Parathyroid adenoma (tissue), 2 donors: ENCODE measurements at regions not wholly inside any gene's neighbourhood (a gene's known extent, or its start where the extent isn't known, plus 50 kb on each side); places are given as distances from the start of the nearest gene placed in this dataset.

ENCODE experiments used
- H2AFZ ChIP-seq: fragments of 300-600 bp; sonication (generic); one replicate; pipeline ENCODE4 v1.7.0; 2017; ENCODE audit warnings: antibody characterized with exemption, mild to moderate bottlenecking
- H3K27ac ChIP-seq: fragments of 300-600 bp; sonication (generic); one replicate; pipeline ENCODE4 v1.7.0; 2017
- H3K27me3 ChIP-seq: fragments of 300-600 bp; sonication (generic); one replicate; pipeline ENCODE4 v1.7.0; 2017; ENCODE audit warnings: low read length; ENCODE audit not compliant: control insufficient read depth, insufficient read depth
- H3K36me3 ChIP-seq: fragments of 300-600 bp; sonication (generic); one replicate; pipeline ENCODE4 v1.7.0; 2017; ENCODE audit warnings: low read length; ENCODE audit not compliant: control insufficient read depth, insufficient read depth
- H3K4me1 ChIP-seq: fragments of 300-600 bp; sonication (generic); one replicate; pipeline ENCODE4 v1.7.0; 2017; ENCODE audit warnings: control low read depth
- H3K4me2 ChIP-seq: fragments of 300-600 bp; sonication (generic); one replicate; pipeline ENCODE4 v1.7.0; 2017; ENCODE audit warnings: low read length
- H3K4me3 ChIP-seq: fragments of 300-600 bp; sonication (generic); one replicate; pipeline ENCODE4 v1.7.0; 2017; ENCODE audit warnings: low read depth, low read length
- H3K79me2 ChIP-seq: fragments of 300-600 bp; sonication (generic); one replicate; pipeline ENCODE4 v1.7.0; 2017; ENCODE audit warnings: control low read depth
- H3K9ac ChIP-seq: fragments of 300-600 bp; sonication (generic); one replicate; pipeline ENCODE4 v1.7.0; 2017; ENCODE audit warnings: mild to moderate bottlenecking
- H3K9me3 ChIP-seq: fragments of 300-600 bp; sonication (generic); one replicate; pipeline ENCODE4 v1.7.0; 2017; ENCODE audit warnings: low read length; ENCODE audit not compliant: control insufficient read depth
- TF ChIP-seq, protein P1 (sequence below): fragments of 300-600 bp; sonication (generic); IDR thresholded peaks from one replicate; pipeline ENCODE4 v1.7.0; 2017; ENCODE audit warnings: antibody characterized with exemption, mild to moderate bottlenecking
- donor health status: primary hyperparathyroidism.

DNA sequence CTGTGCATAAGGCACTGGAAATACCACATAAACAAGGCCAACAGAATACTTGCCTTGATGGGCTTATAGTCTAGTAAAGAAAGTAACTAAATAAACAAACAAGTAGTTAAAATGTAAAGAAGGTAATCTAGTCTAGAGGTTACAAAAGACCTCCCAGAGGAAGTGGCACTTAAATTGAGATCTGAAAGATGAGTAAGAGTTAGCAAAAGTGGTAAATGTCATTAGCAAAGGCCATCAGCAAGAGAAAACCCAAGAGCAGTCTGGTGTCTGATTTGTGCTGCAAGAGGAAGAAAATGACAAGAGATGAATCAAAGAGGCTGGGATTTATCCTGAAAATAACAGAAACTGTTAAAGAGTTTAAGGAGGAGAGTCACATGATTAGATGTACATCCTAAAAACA, 96.6 kb upstream of the SMLR1 start:
- no peaks in the 10 kb centered on the region for H3K27me3 ChIP-seq

DNA sequence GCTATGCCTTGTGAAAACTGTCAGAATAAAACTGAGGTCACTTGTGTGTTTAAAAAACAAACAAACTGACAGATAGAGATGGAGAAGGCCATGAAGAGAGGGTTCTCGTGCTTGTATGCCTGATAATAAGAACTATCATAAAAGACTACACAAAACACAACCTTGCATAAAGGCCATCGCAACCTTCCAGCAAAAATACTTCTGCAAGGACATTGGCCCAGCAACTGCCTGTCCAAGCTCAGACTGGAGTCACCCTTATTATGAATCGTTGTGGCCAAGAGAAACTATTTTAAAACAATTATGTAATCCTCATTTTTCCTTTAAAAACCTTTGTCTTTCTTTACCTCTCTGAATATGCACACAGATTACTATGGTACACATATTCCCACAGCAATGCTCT, 93.0 kb upstream of the SMLR1 start:
- H3K4me2 ChIP-seq, result no peak overlapping the region
- no peak overlapping the region for H3K4me3 ChIP-seq
- H3K36me3 ChIP-seq, result no peaks in the 10 kb centered on the region
- no peak overlapping the region for H2AFZ ChIP-seq
- H3K27ac ChIP-seq, result no peak overlapping the region
- no peaks in the 10 kb centered on the region for H3K4me1 ChIP-seq
- H3K27me3 ChIP-seq, result no peaks in the 10 kb centered on the region
- H3K9me3 ChIP-seq, result no peaks in the 10 kb centered on the region
- TF ChIP-seq, protein P1, sequence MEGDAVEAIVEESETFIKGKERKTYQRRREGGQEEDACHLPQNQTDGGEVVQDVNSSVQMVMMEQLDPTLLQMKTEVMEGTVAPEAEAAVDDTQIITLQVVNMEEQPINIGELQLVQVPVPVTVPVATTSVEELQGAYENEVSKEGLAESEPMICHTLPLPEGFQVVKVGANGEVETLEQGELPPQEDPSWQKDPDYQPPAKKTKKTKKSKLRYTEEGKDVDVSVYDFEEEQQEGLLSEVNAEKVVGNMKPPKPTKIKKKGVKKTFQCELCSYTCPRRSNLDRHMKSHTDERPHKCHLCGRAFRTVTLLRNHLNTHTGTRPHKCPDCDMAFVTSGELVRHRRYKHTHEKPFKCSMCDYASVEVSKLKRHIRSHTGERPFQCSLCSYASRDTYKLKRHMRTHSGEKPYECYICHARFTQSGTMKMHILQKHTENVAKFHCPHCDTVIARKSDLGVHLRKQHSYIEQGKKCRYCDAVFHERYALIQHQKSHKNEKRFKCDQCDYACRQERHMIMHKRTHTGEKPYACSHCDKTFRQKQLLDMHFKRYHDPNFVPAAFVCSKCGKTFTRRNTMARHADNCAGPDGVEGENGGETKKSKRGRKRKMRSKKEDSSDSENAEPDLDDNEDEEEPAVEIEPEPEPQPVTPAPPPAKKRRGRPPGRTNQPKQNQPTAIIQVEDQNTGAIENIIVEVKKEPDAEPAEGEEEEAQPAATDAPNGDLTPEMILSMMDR, result no peak
- H3K79me2 ChIP-seq, result no peaks in the 10 kb centered on the region
- H3K9ac ChIP-seq, result no peak overlapping the region

More for the DNA sequence above, 96.6 kb upstream of the SMLR1 start:
- Histone ChIP-seq H3K79me2 (no peaks in the 10 kb centered on the region), H2AFZ (no peak overlapping the region), H3K4me1 (no peaks in the 10 kb centered on the region), H3K36me3 (no peaks in the 10 kb centered on the region), H3K9ac (no peak overlapping the region), H3K4me3 (no peak overlapping the region), H3K4me2 (no peak overlapping the region), H3K9me3 (no peaks in the 10 kb centered on the region), H3K27ac (no peak overlapping the region)
- TF ChIP-seq, protein P1, result no peak

DNA sequence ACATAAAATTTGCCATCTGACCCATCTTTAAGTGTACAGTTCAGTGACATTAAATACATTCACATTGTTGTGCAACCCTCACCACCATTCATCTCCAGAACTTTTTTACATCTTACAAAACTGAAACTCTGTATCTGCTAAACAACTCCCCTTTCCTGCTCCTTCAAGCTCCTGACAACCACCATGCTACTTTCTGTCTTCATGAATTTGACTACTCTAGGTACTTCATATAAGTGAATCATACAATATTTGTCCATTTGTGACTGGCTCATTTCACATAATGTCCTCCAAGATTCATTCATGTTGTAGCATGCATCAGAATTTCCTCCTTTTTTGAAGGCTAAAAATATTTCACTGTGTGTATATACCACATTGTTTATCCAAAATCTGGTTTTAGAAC, 86.9 kb upstream of the SMLR1 start:
- H3K79me2 ChIP-seq, result no peaks in the 10 kb centered on the region
- no peaks in the 10 kb centered on the region for H3K9me3 ChIP-seq
- TF ChIP-seq, protein P1, result no peak
- H3K9ac ChIP-seq, result no peak overlapping the region
- no peaks in the 10 kb centered on the region for H3K36me3 ChIP-seq
- H3K4me1 ChIP-seq, result no peaks in the 10 kb centered on the region
- no peak overlapping the region for H3K4me3 ChIP-seq
- H3K27ac ChIP-seq, result no peak overlapping the region
- no peaks in the 10 kb centered on the region for H3K27me3 ChIP-seq
- no peak overlapping the region for H2AFZ ChIP-seq
- no peak overlapping the region for H3K4me2 ChIP-seq

DNA sequence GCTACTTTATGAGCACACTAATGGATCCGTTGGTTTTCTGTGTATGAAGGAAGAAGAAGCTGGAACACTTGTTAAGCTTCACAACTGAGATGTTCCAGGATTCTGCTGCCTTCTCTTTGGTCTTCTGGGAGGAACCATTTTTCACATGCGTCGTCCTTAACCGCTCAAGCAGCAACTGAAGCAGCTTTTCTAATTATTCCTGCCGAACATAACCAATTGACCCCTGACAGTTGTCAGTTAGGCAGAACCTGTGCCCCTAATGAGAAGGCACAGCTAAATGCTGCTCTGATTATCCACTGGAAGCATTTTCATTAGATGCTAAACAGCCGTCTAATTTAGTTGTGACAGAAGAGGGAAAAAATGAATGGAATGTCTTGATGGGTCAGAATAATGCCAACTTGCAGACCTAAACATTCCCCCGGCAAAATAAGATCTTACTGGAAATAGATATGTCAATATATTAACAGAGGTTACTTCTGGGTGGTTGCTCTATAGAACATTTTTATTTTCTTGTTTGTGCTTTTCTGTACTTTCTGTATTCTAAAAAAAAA, 85.0 kb upstream of the SMLR1 start:
- Histone ChIP-seq H2AFZ (no peak overlapping the region), H3K9me3 (no peaks in the 10 kb centered on the region), H3K27ac (no peak overlapping the region), H3K4me2 (no peak overlapping the region), H3K4me3 (no peak overlapping the region), H3K36me3 (no peaks in the 10 kb centered on the region), H3K4me1 (no peaks in the 10 kb centered on the region), H3K79me2 (no peaks in the 10 kb centered on the region), H3K9ac (no peak overlapping the region), H3K27me3 (no peaks in the 10 kb centered on the region)
- TF ChIP-seq, protein P1, result no peak

DNA sequence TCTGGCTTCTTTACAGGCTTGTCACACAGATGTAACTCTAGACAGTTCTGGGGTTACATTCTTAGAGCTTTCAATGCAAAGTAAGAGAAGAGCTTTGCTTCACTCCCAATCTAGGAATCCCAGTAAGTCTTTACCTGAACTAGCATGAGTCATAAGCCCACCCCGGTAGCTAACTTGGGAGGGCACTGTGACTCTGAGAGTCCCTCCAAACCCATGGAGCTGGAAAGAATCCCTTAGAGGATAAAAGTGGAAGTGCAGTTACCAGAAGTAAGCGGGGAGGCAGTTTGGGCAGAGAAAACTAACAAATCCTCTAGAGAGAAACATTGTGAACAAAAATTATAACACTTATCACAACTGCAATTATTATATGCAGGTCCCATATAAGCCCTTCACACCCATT, 84.0 kb upstream of the SMLR1 start:
- no peak overlapping the region for H3K9ac ChIP-seq
- H2AFZ ChIP-seq, result no peak overlapping the region
- H3K79me2 ChIP-seq, result no peaks in the 10 kb centered on the region
- H3K27ac ChIP-seq, result no peak overlapping the region
- no peaks in the 10 kb centered on the region for H3K36me3 ChIP-seq
- no peak overlapping the region for H3K4me3 ChIP-seq
- H3K4me2 ChIP-seq, result no peak overlapping the region
- H3K9me3 ChIP-seq, result no peaks in the 10 kb centered on the region
- no peaks in the 10 kb centered on the region for H3K4me1 ChIP-seq
- TF ChIP-seq, protein P1, result no peak
- no peaks in the 10 kb centered on the region for H3K27me3 ChIP-seq
